ENCODE measurements at regions not wholly inside any gene's neighbourhood (a gene's known extent, or its start where the extent isn't known, plus 50 kb on each side); places are given as distances from the start of the nearest gene placed in this dataset.

DNA sequence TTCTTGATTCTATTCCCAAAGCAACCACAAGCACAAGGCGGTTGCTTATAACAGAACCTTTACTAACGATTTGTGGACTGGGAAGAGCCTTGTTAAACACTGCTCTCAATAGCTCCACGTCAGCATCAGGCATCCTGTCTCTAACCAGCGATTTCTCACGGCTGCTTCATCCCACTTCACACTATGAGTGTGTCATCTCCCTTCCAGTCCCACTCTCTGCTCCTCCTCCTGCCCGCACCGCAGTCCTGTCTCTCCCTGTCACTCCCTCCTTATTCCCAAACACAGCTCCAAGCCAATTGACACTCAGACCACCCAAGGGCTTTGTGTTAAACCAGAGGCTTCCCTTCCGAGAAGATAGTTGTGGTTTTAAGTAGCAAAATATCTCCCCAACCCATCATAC lies 94.8 kb downstream of the ABHD5 start:
- Histone ChIP-seq H4K8ac (ENCODE audit: low read depth in 2 of 2, low read length in 2 of 2) (no peak overlapping the region), H2AFZ (replicated peaks; ENCODE audit: low read length, poor library complexity) (no peak overlapping the region), H3K4me2 (ENCODE audit: low read depth, low read length) (no peak overlapping the region), H3K18ac (ENCODE audit: low read depth, low read length) (no peak overlapping the region), H3K27me3 (ENCODE audit: control insufficient read depth, insufficient read depth, low read length) (peaks cover 41% of the 10 kb centered on the region), H3K4ac (ENCODE audit: low read depth, low read length) (no peak overlapping the region), H3K4me1 (ENCODE audit: control insufficient read depth, insufficient read depth, low read length) (no peaks in the 10 kb centered on the region), H4K20me1 (ENCODE audit: insufficient read depth, low read length) (no peaks in the 10 kb centered on the region), H4K91ac (ENCODE audit: insufficient read depth, low read depth, low read length) (no peak overlapping the region), H3K9me1 (ENCODE audit: insufficient read depth, low read length) (no peaks in the 10 kb centered on the region; the same call in 1 of the 2 replicates), H3K27ac (ENCODE audit: insufficient read depth, low read length) (no peak overlapping the region), H3K9me3 (ENCODE audit: control insufficient read depth, insufficient read depth, low read length) (no peaks in the 10 kb centered on the region), H3K56ac (ENCODE audit: extremely low read depth, insufficient read depth, low read length) (no peak overlapping the region), H3K23ac (ENCODE audit: low read depth, low read length) (no peak overlapping the region), H3K14ac (replicated peaks; ENCODE audit: low read depth, low read length) (no peak overlapping the region), H2BK120ac (ENCODE audit: low read depth, low read length) (no peak overlapping the region), H3K79me1 (ENCODE audit: low read depth in 1 of 2, low read length in 2 of 2) (no peaks in the 10 kb centered on the region), H4K5ac (ENCODE audit: low read depth, low read length) (no peak overlapping the region), H2AK5ac (ENCODE audit: low read depth, low read length) (no peak overlapping the region), H2BK20ac (ENCODE audit: low read depth, low read length) (no peak overlapping the region), H2AK9ac (replicated peaks; ENCODE audit: low read depth, low read length, poor library complexity) (peak overlapping the region; percentile 13), H3K36me3 (ENCODE audit: control insufficient read depth, insufficient read depth, low read length) (no peaks in the 10 kb centered on the region), H2BK15ac (ENCODE audit: low read depth, low read length) (no peak overlapping the region), H3K9ac (ENCODE audit: low read depth, low read length) (no peak overlapping the region), H2BK5ac (ENCODE audit: low read depth, low read length, poor library complexity, severe bottlenecking) (no peak overlapping the region), H3K4me3 (ENCODE audit: insufficient read depth, low read depth, low read length) (no peak overlapping the region)
- BruUV-seq (replicated peaks), result no TSS peak
- DNase-seq, result peak; percentile 35
- TF ChIP-seq, protein P1, sequence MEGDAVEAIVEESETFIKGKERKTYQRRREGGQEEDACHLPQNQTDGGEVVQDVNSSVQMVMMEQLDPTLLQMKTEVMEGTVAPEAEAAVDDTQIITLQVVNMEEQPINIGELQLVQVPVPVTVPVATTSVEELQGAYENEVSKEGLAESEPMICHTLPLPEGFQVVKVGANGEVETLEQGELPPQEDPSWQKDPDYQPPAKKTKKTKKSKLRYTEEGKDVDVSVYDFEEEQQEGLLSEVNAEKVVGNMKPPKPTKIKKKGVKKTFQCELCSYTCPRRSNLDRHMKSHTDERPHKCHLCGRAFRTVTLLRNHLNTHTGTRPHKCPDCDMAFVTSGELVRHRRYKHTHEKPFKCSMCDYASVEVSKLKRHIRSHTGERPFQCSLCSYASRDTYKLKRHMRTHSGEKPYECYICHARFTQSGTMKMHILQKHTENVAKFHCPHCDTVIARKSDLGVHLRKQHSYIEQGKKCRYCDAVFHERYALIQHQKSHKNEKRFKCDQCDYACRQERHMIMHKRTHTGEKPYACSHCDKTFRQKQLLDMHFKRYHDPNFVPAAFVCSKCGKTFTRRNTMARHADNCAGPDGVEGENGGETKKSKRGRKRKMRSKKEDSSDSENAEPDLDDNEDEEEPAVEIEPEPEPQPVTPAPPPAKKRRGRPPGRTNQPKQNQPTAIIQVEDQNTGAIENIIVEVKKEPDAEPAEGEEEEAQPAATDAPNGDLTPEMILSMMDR (conservative IDR thresholded peaks at IDR 0.05; ENCODE audit: low read depth, low read length), result no peak
- TF ChIP-seq NFE2L2 (IDR thresholded peaks at IDR 0.05; ENCODE audit: low read depth, low read length) (no peak), FOS (IDR thresholded peaks at IDR 0.05; ENCODE audit: low read depth, low read length) (no peak), POLR2A (IDR thresholded peaks at IDR 0.05; ENCODE audit: low read depth, low read length) (no peak), MAZ (IDR thresholded peaks at IDR 0.05; ENCODE audit: borderline replicate concordance, low read depth, low read length) (no peak), RFX5 (IDR thresholded peaks at IDR 0.05; ENCODE audit: low read depth, low read length) (no peak)
- TF ChIP-seq, protein P2, sequence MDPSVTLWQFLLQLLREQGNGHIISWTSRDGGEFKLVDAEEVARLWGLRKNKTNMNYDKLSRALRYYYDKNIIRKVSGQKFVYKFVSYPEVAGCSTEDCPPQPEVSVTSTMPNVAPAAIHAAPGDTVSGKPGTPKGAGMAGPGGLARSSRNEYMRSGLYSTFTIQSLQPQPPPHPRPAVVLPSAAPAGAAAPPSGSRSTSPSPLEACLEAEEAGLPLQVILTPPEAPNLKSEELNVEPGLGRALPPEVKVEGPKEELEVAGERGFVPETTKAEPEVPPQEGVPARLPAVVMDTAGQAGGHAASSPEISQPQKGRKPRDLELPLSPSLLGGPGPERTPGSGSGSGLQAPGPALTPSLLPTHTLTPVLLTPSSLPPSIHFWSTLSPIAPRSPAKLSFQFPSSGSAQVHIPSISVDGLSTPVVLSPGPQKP (IDR thresholded peaks at IDR 0.05; ENCODE audit: borderline replicate concordance, low read depth, low read length), result no peak
- in situ Hi-C loops (cut with MboI; ENCODE audit: low sequenced_read_pairs) (no loop called here), intact Hi-C loops (cut with micrococcal nuclease) (no loop called here), dilution Hi-C loops (cut with HindIII; ENCODE audit: low sequenced_read_pairs, unreplicated experiment) (no loop called here)
- 15% methylated on average over 5 of the region's 8 CpGs; no CpG with 5 or more reads in 1 of the 2 experiments for WGBS, 2 experiments (ENCODE audit: extremely low coverage in 2 of 2, insufficient read length in 1 of 2)
- peak; percentile 32; the same call in 1 of the 2 replicates for ATAC-seq (ENCODE audit: low read depth)
- CTCF ChIA-PET, result interaction anchor here (0.6 kb wide), 1 partner anchor 614 kb away, joined by 4 read pairs; no protein-coding TSS in a partner anchor
- POLR2A ChIA-PET (ENCODE audit: unreplicated experiment), result no interaction called here

Measured in IMR-90 (cell line).